ENCODE measurements at regions not wholly inside any gene's neighbourhood (a gene's known extent, or its start where the extent isn't known, plus 50 kb on each side); places are given as distances from the start of the nearest gene placed in this dataset.
"Not testable (repeated sequence)": the region's sequence is repeated elsewhere in the genome, so short reads cannot be mapped to it uniquely, and the experiment has no call there.

DNA sequence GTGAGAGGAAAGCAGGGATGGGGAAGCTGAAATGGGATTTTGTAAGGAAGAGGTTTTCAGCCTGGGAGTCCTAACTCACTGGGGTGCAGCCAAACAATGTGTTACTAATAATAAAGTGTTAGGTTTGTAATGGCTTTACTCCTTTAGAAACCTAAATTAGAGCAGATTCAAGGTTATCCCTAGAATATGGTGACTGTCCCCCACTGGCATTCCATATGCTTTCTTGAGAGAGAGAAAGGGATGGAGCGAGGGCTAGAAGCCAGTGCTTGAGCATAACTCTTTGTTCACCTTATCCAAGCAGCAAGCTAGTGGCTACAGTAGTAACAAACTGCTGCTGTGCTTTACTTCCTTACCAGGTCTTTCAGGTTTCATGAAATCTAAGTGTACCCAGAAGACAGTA, 249.1 kb upstream of the PGRMC2 start:
- peaks cover 9% of the 10 kb centered on the region for H3K27me3 Mint-ChIP-seq
- no peaks in the 10 kb centered on the region for H3K9me3 Mint-ChIP-seq
- H3K4me1 Mint-ChIP-seq = no peaks in the 10 kb centered on the region

DNA sequence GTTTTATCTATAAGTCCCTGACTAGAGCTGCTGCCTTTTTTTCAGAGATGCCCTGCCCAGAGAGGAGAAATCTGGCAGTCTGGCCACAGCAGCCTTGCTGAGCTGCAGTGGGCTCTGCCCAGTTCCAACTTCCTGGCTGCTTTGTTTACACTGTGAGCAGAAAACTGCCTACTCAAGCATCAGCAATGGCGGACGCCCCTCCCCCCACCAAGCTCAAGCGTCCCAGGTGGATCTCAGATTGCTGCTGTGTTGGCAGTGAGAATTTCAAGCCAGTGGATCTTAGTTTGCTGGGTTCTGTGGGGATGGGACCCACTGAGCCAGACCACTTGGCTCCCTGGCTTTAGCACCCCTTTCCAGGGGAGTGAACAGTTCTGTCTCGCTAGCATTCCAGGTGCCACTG, 247.9 kb upstream of the PGRMC2 start:
- H3K27ac Mint-ChIP-seq = not testable (repeated sequence)
- CTCF ChIA-PET = interaction anchor here (0.8 kb wide), 1 partner anchor 11 kb away, joined by 3 read pairs; no protein-coding TSS in a partner anchor

More for the DNA sequence above, 249.1 kb upstream of the PGRMC2 start:
- no peak for DNase-seq
- H3K36me3 Mint-ChIP-seq (ENCODE audit: low read depth) = no peaks in the 10 kb centered on the region
- no peak overlapping the region for H3K4me3 Mint-ChIP-seq
- POLR2A ChIA-PET = no interaction called here
- H3K27ac Mint-ChIP-seq = no peak overlapping the region
- CTCF ChIA-PET = no interaction called here

DNA sequence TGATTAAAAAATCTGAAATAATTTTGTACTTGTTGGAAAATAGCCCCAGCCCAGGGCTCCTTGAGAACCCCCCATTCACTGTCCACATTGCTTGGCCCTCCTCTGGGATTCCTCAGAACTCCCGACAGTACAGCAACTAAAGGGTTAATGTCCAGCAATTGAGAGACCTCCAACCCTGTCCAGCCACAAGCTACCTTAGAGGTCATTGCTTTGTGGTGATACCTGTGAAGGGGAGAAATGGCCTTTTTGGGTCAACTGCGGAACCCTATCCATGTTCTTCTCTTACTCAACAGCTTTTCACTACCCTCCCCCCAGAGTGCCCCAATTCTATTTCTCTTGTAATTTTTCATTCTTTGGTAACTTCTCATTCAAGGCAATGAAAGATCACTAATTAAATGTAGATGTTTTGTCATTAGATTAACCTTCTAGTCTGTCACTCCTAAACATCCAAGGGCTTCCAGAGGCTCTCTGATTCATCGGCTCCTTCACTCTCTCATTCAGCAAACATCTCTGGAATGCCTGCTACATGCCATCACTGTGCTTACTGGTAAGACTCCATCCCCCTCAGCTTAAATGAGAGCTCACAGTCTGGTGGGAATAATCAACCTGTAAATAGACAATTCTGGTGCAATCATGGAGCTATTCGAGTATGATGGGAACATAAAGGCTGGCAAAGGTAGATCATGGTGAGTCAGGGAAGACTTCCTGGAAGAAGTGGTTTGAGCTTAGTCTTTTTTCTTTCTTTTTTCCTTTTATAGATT, 241.4 kb upstream of the PGRMC2 start:
- DNase-seq = no peak
- peaks cover 17% of the 10 kb centered on the region for H3K27me3 Mint-ChIP-seq
- no peaks in the 10 kb centered on the region for H3K36me3 Mint-ChIP-seq (ENCODE audit: low read depth)
- POLR2A ChIA-PET = no interaction called here
- no peak overlapping the region for H3K4me3 Mint-ChIP-seq
- H3K27ac Mint-ChIP-seq = no peak overlapping the region
- CTCF ChIA-PET = no interaction called here
- H3K9me3 Mint-ChIP-seq = no peaks in the 10 kb centered on the region
- H3K4me1 Mint-ChIP-seq = no peaks in the 10 kb centered on the region

More for the DNA sequence above, 247.9 kb upstream of the PGRMC2 start:
- H3K4me1 Mint-ChIP-seq; DNase-seq; H3K36me3 Mint-ChIP-seq (ENCODE audit: low read depth); POLR2A ChIA-PET; H3K4me3 Mint-ChIP-seq; H3K9me3 Mint-ChIP-seq: not testable (repeated sequence)
- peaks cover 14% of the 10 kb centered on the region for H3K27me3 Mint-ChIP-seq

DNA sequence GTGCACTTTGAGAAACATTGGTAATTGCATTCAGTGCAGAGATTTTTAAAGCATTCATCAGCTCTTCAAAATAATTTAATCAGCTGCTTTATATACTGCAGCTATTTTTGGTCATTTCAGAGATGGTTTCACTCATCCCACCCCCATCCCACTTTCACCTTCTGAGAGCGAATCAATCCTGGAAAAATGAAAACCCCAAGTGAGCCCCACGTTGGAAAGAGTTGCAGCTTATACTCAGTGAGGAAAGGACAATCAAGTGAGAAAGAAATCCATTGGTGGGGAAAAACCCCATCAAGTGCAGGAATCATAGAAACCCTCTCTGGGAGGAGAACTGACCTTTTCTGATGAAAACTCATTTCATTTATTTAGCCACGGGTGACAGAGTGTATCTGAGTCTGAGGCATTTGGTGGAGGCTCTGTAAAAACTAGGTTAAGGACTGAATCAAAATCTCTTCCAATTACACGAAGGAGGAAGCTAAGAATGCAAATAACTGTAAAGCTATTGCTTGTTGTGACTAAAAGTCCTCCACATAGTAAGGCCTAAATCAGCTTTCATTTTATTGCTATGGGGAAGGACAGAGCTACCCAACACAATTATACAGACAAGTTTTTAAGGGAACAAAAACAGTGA, 240.4 kb upstream of the PGRMC2 start:
- no peak overlapping the region for H3K4me3 Mint-ChIP-seq
- H3K27me3 Mint-ChIP-seq = peaks cover 15% of the 10 kb centered on the region
- ChIA-PET POLR2A (no interaction called here), CTCF (interaction anchor here (0.9 kb wide), 1 partner anchor 11 kb away, joined by 3 read pairs; no protein-coding TSS in a partner anchor)
- H3K4me1 Mint-ChIP-seq = no peaks in the 10 kb centered on the region
- H3K27ac Mint-ChIP-seq = no peak overlapping the region
- no peaks in the 10 kb centered on the region for H3K36me3 Mint-ChIP-seq (ENCODE audit: low read depth)
- H3K9me3 Mint-ChIP-seq = no peaks in the 10 kb centered on the region
- no peak for DNase-seq

DNA sequence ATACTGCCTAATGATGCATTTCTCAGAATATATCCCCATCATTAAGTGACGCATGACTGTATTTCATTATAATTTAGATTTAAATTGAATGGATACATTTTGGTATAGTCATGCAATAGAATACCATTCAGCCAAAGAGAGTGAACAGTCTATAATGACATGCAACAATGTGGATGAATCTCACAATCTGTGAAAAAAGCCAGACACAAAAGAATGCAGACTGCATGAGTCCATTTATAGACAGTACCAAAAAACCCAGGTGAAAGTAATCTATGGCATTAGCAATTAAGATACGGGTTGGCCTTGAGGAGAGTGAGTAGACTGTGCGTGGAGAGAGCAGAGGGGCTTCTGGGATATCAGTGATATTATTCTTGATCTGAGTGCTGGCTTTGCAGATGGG, 239.7 kb upstream of the PGRMC2 start:
- POLR2A ChIA-PET = no interaction called here
- Mint-ChIP-seq H3K4me1 (no peaks in the 10 kb centered on the region), H3K4me3 (no peak overlapping the region)

DNA sequence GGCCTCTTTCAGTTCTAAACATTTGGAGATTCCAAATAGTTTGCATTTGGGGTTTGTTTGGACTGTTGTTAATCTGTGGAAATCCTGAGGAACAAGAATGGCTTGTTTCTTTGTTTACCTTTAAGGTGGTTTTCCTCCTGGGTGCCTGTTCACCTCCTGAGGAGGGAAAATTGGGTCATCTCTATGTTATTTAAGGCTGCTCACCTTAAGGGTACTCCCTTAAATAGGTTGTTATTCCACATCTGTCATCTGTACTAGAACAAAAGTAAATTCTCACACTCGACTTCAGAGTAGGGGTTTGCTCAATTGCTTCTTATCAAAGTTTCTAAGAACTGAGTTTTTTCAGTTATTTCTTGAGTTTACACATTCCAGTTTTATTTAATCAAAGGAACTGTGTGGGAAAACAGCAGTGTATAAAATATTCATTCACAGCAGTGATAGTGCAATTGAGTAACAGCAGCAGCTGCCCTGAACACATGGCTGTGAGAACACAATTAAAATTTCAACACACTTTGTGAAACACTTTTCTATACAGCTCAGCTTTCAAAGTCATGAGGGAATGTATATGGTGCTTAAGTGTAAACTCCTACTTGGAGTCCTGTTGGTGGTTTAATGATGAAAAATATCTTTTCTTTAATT, 238.5 kb upstream of the PGRMC2 start:
- POLR2A ChIA-PET = no interaction called here
- Mint-ChIP-seq H3K27me3 (peaks cover 3% of the 10 kb centered on the region), H3K9me3 (no peaks in the 10 kb centered on the region), H3K36me3 (ENCODE audit: low read depth) (no peaks in the 10 kb centered on the region), H3K27ac (no peak overlapping the region), H3K4me3 (no peak overlapping the region), H3K4me1 (no peaks in the 10 kb centered on the region)
- CTCF ChIA-PET = no interaction called here
- DNase-seq = no peak

More for the DNA sequence above, 239.7 kb upstream of the PGRMC2 start:
- no peaks in the 10 kb centered on the region for H3K36me3 Mint-ChIP-seq (ENCODE audit: low read depth)
- peaks cover 9% of the 10 kb centered on the region for H3K27me3 Mint-ChIP-seq
- H3K27ac Mint-ChIP-seq = no peak overlapping the region
- no peak for DNase-seq
- no peaks in the 10 kb centered on the region for H3K9me3 Mint-ChIP-seq
- CTCF ChIA-PET = interaction anchor here (0.9 kb wide), 1 partner anchor 10 kb away, joined by 3 read pairs; no protein-coding TSS in a partner anchor

DNA sequence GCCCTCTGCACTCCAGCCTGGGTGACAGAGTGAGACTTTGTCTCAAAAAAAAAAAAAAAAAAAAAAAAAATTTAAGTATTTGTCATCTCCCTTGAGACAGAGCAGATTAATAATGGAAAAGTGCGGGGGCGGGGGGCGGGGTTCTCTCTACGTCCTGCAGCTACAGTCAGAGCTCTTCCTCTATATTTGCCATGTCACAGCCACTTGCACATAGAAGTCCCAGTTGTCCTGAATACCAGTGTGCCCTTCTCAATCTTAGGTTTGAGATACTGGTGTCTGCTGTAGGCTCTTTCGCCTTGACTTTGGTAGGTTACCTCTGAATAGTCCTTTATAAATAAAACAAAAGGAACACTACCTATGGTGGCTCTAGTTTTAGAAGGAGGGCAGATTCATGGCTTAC, 237.8 kb upstream of the PGRMC2 start:
- H3K4me1 Mint-ChIP-seq = no peaks in the 10 kb centered on the region
- no peaks in the 10 kb centered on the region for H3K36me3 Mint-ChIP-seq (ENCODE audit: low read depth)
- no peak overlapping the region for H3K27ac Mint-ChIP-seq
- H3K9me3 Mint-ChIP-seq = no peaks in the 10 kb centered on the region
- ChIA-PET CTCF (interaction anchor here (1.1 kb wide), 1 partner anchor 10 kb away, joined by 3 read pairs; no protein-coding TSS in a partner anchor), POLR2A (no interaction called here)
- H3K4me3 Mint-ChIP-seq = no peak overlapping the region
- no peak for DNase-seq
- H3K27me3 Mint-ChIP-seq = peaks cover 2% of the 10 kb centered on the region

DNA sequence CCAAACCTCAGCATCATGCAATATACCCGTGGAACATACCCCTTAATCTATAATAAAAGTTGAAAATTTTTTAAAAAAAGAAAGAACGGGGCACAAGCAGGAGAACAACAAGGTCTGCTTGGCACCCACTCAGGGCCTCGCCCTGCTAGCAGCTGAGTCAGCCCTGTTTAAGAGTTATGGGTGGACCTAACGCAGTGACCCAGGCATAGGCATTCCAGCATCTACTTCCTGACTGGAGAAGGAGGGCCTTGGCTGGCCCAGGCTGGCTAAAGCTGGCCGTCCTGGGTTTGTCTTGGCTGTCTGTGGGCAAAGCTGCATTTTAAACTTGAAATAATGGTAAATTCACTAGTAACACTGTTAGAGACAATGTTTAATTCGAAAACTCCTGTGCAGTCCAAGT, 236.7 kb upstream of the PGRMC2 start:
- no peak for DNase-seq
- ChIA-PET POLR2A (no interaction called here), CTCF (interaction anchor here (1.1 kb wide), 1 partner anchor 11 kb away, joined by 3 read pairs; no protein-coding TSS in a partner anchor)
- Mint-ChIP-seq H3K4me3 (no peak overlapping the region), H3K4me1 (no peaks in the 10 kb centered on the region), H3K27ac (no peak overlapping the region), H3K36me3 (ENCODE audit: low read depth) (no peaks in the 10 kb centered on the region), H3K9me3 (no peaks in the 10 kb centered on the region), H3K27me3 (no peaks in the 10 kb centered on the region)

DNA sequence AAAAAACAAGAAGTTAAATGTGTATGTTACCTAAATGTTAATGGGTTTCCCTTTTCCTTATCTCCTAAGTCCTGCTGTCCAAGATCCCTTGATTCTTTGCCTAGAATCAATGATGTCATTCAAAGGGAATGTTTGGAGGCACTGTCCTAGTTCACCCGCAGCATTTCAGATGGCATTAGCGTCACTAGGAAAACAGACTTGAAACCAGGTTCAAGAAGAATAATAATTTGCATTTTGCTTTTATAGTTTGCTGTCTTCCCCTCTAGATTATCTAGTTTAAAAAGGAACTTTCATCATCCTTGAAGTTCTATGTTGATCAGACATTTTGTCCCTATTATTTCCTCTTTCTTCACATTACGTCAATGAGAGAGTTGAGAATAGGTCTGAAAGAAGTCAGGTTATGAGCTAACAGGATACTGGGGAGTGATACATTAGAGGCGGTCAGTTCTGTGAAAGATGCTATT, 234.1 kb upstream of the PGRMC2 start:
- Mint-ChIP-seq H3K4me1 (no peaks in the 10 kb centered on the region), H3K27me3 (no peaks in the 10 kb centered on the region), H3K4me3 (no peak overlapping the region), H3K9me3 (no peaks in the 10 kb centered on the region), H3K36me3 (ENCODE audit: low read depth) (no peaks in the 10 kb centered on the region), H3K27ac (no peak overlapping the region)
- no peak for DNase-seq
- ChIA-PET POLR2A (no interaction called here), CTCF (no interaction called here)

DNA sequence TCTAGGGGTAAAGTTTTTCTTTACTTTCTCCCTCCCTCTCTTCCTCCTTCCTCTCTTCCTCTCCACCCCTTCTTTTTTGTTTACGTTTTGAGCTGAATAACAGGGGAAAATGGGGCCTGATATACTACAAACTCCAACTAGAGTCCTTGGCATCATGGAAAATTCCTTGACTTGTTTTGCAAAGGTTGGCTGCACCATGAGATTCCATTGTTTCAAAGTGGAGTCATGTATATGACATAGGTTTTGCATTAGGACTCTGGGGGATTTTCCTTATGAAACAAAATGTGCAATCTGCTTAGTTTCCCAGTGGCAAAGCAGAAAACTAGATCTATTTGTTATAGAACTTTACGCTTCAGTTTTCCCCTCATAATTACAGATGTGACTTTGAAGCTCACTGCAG, 233.5 kb upstream of the PGRMC2 start:
- H3K27ac Mint-ChIP-seq = no peak overlapping the region
- no peak overlapping the region for H3K4me3 Mint-ChIP-seq
- ChIA-PET POLR2A (no interaction called here), CTCF (no interaction called here)
- H3K27me3 Mint-ChIP-seq = no peaks in the 10 kb centered on the region
- H3K36me3 Mint-ChIP-seq (ENCODE audit: low read depth) = no peaks in the 10 kb centered on the region
- H3K4me1 Mint-ChIP-seq = no peaks in the 10 kb centered on the region
- DNase-seq = no peak
- H3K9me3 Mint-ChIP-seq = no peaks in the 10 kb centered on the region

DNA sequence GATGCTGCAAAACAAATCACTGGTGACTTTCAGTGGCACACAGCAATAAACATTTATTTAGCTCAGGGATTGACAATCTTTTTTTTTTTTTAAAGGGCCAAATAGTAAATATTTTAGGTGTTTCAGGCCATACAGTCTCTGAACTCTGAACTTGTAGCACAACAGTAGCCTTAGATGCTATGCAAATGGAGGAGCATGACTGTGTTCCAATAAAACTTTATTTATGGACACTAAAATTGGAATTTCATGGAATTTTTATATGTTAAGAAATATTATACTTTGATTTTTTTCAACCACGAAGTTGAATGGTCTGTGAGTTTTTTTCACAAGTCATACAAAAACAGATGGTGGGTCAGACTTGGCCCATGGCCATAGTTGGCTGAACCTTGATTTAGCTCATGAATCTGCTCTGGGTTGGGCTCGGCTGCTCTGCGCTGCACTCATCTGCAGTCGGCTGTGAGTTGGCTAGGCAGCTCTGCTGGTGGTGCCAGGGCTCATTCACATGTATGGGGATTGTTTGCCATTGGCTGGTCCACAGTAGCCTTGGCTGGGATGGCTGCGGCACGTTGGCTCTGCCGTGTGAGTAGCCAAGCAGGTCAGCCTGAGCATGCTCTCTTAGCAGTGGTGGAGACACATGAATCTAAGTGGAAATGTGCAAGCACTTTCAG, 231.7 kb upstream of the PGRMC2 start:
- Mint-ChIP-seq H3K9me3 (peaks cover 4% of the 10 kb centered on the region), H3K4me3 (no peak overlapping the region), H3K36me3 (ENCODE audit: low read depth) (no peaks in the 10 kb centered on the region), H3K27me3 (no peaks in the 10 kb centered on the region), H3K4me1 (peaks cover 3% of the 10 kb centered on the region), H3K27ac (no peak overlapping the region)
- CTCF ChIA-PET = interaction anchor here (0.6 kb wide), 1 partner anchor 136 kb away, joined by 3 read pairs; no protein-coding TSS in a partner anchor
- POLR2A ChIA-PET = interaction anchor here (0.6 kb wide), 1 partner anchor 8 kb away, joined by 6 read pairs; no protein-coding TSS in a partner anchor
- DNase-seq = no peak

DNA sequence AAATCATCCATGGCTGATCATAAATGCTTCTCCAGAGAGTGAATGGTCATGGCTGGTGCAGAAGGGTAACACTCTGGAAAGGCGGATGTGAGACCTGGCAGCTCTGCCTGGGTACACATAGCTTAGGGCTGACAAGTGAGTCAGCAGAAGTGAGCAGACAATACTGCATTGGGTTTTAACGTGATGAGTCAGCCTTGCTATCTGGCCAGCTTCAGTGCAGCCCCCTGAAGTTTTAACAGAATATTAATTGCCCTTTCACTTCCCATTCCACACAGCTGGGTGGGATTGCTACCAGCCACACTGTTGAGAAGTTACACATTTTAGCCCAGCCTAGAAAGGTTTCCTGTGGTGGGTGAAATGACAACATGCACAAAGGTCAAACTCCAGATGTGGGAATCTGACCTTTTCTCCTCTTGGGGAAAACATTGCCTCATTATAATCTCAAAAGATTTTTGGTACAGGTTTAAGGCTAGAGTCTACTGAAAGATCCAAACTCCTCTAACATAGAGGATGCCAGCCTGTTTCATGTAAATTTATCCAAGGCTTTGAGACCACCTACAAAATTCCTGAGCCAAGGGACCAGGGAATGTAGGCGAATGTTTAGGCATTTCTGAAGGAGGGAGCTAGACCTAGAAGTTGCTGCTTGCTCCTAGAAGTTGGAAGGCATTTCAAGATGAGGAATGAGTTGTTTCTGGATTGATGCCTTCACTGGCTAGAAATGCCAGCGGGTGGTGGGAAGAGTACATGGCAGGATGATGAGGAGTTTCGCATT, 230.3 kb upstream of the PGRMC2 start:
- DNase-seq = no peak
- peaks cover 6% of the 10 kb centered on the region for H3K9me3 Mint-ChIP-seq
- CTCF ChIA-PET = interaction anchor here (1.2 kb wide), 1 partner anchor 10 kb away, joined by 3 read pairs; no protein-coding TSS in a partner anchor
- H3K4me1 Mint-ChIP-seq = peaks cover 15% of the 10 kb centered on the region
- peaks cover 5% of the 10 kb centered on the region for H3K36me3 Mint-ChIP-seq (ENCODE audit: low read depth)
- no peak overlapping the region for H3K27ac Mint-ChIP-seq
- POLR2A ChIA-PET = no interaction called here
- no peak overlapping the region for H3K4me3 Mint-ChIP-seq
- no peaks in the 10 kb centered on the region for H3K27me3 Mint-ChIP-seq
